Activated CD8-positive, alpha-beta memory T cell treated with anti-CD3 and anti-CD28 coated beads for 1 hour (primary cell): ENCODE measurements at regions not wholly inside any gene's neighbourhood (a gene's known extent, or its start where the extent isn't known, plus 50 kb on each side); places are given as distances from the start of the nearest gene placed in this dataset.
"Not testable (repeated sequence)": the region's sequence is repeated elsewhere in the genome, so short reads cannot be mapped to it uniquely, and the experiment has no call there.

Source experiments
- DNase-seq, 2 donors: peaks; one replicate each; pipeline ENCODE4 v3.0.0-alpha.2; 2020; ENCODE audit warnings: low read depth in 1 of 2; ENCODE audit errors: extremely low read depth in 1 of 2

- no peak for DNase-seq
Measured at GRCh38 chr13:80180740-80181355, 160.1 kb downstream of the SPRY2 start.

- DNase-seq = no peak
Measured at GRCh38 chr13:80177327-80177726, 163.6 kb downstream of the SPRY2 start.

DNA sequence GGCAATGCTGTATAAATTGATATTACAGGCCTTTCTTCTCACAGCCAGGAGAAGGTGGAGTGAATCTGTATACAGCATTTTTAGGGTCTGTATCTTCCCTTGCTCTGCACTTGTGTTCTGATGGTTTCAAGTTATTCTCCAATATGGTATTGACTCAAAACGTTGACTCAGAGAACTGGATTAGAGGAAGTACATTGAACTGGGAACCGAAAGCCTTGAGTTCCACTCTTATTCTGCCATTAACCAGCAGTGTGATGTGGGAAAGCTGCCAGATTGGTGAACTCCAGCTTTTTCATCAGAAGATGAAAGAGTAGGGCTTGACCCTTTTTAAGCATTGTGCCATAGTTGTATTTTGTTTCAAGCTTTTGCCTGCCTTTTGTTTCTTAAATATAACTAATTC, 167.7 kb downstream of the SPRY2 start:
- DNase-seq = no peak

DNA sequence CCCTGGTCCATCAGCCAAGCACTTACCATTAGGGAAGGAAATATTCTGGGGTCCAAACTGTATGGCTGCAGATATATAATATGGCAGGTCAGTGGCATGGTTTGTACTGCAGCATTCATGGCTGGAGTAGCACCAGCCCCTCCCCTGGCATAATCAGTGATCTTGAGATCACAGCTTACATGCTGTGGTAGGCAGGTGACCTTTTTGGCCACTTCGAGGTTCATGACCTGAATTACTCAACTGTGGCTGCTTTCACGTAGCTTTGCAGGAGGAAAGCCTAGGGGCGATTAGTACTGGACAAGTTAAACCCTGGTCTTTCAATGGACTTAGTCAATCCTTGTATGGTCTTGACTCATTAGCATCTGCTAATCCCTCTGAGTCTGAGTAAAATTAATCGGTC, 169.8 kb downstream of the SPRY2 start:
- no peak for DNase-seq

DNA sequence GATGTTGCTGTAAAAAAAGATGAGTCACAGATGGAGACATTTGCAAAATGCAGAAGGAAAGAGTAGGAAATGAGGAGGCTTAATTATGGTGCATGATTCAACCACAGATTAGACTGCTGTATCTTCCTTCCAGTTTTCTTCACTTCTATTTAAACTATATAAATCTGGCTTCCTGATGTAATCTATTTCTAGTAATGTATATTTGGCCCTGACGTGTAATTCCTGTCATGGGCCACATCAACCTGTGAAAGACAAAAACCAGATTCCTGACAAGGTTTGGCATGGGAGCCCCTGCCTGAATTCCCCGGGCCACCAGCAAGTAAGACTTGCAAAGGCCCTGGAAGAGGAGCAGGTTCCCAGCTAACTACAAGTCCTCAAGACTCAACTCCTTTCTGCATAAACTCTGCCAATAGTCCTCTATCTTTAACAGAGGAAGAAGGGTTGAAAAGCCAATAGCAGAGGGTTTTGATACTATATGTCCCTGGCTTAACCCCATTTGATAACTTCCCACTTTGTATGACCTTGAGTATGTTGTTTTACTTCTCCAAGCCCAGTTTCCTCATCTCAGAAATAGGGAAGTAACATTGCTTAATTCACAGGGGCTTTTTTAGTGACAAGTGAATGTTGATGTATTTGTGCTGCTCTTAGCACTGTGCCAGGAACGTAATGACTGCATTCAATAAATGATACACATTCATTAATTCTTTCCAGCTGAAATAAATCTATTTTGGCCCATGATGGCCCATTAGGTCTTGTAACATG, 172.7 kb downstream of the SPRY2 start:
- no peak for DNase-seq

- no peak for DNase-seq
Measured at GRCh38 chr13:80166352-80166751, 174.6 kb downstream of the SPRY2 start.

- DNase-seq = no peak
Measured at GRCh38 chr13:80164462-80164861, 176.5 kb downstream of the SPRY2 start.

- no peak for DNase-seq
Measured at GRCh38 chr13:80161896-80162295, 179.0 kb downstream of the SPRY2 start.

DNA sequence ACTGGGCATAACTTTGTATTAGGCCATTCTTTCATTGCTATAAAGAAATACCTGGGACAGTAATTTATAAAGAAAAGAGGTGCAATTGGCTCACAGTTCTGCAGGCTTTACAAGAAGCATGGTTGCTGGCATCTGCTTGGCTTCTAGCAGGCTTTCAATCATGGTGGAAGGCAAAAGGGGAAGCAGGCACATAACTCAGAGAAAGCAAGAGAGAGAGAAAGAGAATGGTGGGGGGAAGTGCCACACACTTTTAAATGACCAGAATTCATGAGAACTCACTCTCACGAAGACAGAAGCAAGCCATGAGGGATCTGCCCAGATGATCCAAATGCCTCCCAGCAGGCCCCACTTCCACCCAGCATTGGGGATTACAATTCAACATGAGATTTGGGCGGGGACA, 179.7 kb downstream of the SPRY2 start:
- no peak for DNase-seq

GRCh38 chr13:80160110-80160509, 180.8 kb downstream of the SPRY2 start:
- DNase-seq = no peak

- no peak for DNase-seq
Measured at GRCh38 chr13:80157261-80157932, 183.5 kb downstream of the SPRY2 start.

- not testable (repeated sequence) for DNase-seq
Measured at GRCh38 chr13:80152142-80152541, 188.8 kb downstream of the SPRY2 start.

DNA sequence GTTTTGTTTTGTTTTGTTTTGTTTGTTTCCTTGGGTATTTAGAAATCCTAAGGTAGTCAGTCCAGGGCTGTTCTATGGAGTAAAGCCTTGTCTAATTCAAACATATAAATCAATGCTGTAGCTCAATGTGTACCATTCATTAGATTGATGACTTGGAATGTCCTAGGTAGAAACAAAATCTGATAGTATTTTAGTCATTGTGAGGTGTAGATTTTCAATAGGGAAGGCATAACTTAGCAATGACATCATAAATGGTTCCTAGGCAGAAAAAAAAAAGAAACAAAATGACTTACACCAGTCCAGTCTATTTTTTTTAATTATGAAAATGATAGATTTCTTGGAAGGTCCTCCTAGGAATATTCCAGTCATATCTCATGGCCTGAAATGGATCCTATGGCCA, 189.9 kb downstream of the SPRY2 start:
- no peak for DNase-seq

- DNase-seq = no peak
Measured at GRCh38 chr13:80149736-80150135, 191.2 kb downstream of the SPRY2 start.

GRCh38 chr13:80145171-80145690, 195.7 kb downstream of the SPRY2 start:
- no peak for DNase-seq

GRCh38 chr13:80144493-80144892, 196.4 kb downstream of the SPRY2 start:
- no peak for DNase-seq

DNA sequence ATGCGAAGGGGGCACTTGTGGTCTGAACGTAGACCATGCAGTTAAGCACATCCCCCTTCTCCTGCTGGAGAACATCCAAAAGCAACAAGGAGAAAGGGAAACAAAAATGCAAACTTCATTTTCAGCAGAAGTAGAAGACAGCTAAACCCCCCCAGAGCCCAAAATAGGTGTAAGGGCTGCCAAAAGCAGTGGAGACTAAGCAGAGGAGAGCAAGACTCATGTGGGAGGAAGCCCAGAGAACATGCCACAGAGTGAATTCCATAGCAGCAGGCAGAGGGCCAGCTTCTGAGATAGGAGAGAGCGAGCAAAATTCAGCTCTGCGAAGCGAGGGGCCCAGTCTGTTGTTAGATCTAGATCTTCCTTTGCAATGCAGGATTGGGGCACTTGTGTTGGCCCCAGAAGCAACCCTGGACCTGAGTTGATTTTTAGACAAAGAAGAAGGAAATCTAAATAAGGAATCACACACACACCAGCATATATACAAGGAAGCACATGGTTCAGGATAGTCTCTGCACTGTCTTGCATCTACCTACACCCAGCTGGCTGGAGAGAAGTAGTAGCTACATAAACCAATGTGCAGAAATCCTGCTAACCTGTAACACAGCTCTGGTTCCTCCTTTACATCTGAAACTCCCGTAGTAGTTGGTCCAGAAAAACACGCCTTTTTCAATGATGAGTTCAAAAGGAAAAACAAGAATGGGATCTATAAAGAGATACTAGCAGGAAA, 199.6 kb downstream of the SPRY2 start:
- DNase-seq = no peak

DNA sequence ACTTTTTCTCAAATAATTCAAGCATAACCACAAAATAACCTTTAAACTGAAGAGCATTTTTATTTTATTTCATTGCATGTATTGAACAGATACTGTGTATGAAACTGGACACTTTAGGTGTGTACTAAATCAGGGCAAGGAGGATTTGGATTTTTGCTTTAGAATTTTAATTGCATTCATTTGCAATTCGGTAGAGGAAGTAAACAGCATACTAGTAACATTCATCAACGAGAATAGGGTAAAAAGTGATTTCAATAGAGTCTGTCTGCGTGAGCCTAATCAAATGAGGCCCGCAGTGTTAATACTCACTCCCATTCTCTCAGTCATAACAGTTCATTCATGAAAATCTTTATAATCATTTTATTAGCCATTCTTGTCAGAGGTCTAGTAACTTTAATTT, 200.2 kb downstream of the SPRY2 start:
- no peak for DNase-seq

- no peak for DNase-seq
Measured at GRCh38 chr13:80139196-80139595, 201.7 kb downstream of the SPRY2 start.

GRCh38 chr13:80137994-80138393, 202.9 kb downstream of the SPRY2 start:
- no peak for DNase-seq

- DNase-seq = no peak
Measured at GRCh38 chr13:80134346-80134745, 206.6 kb downstream of the SPRY2 start.
